Panc1 (cell line): ENCODE measurements at regions not wholly inside any gene's neighbourhood (a gene's known extent, or its start where the extent isn't known, plus 50 kb on each side); places are given as distances from the start of the nearest gene placed in this dataset.

Experiments
- CTCF ChIP-seq: fragments of 450-650 bp; IDR thresholded peaks from 2 replicates; pipeline ENCODE4 v1.5.1; 2017; ENCODE audit warnings: mild to moderate bottlenecking
- POLR2AphosphoS5 ChIP-seq: IDR thresholded peaks from 2 replicates; pipeline ENCODE4 v1.6.1; 2012; ENCODE audit warnings: mild to moderate bottlenecking, low read depth, low read length, moderate library complexity
- REST ChIP-seq, 2 experiments: IDR thresholded peaks; 2 replicates each; pipeline ENCODE4 v1.6.1; 2011 to 2012; ENCODE audit warnings: low read depth in 2 of 2, control low read depth in 1 of 2, low read length in 1 of 2, mild to moderate bottlenecking in 1 of 2, moderate library complexity in 1 of 2; ENCODE audit not compliant: insufficient read depth in 1 of 2
- SIN3A ChIP-seq: IDR thresholded peaks from 2 replicates; pipeline ENCODE4 v1.6.1; 2012; ENCODE audit warnings: low read depth, mild to moderate bottlenecking, low read length, moderate library complexity, borderline replicate concordance; ENCODE audit not compliant: insufficient read depth
- TCF7L2 ChIP-seq: IDR thresholded peaks from 2 replicates; pipeline ENCODE4 v1.6.1; 2011; ENCODE audit warnings: mild to moderate bottlenecking, low read depth, low read length, inconsistent platforms

- TF ChIP-seq CTCF (no peak), REST (IDR thresholded peaks at IDR 0.05; ENCODE audit: insufficient read depth in 1 of 2, low read depth in 2 of 2, low read length in 1 of 2) (no peak), POLR2AphosphoS5 (no peak), TCF7L2 (no peak), SIN3A (no peak)
Measured at GRCh38 chr18:51480407-51481261, 283.2 kb upstream of the MEX3C start.
